IMR-90 (cell line): ENCODE measurements at regions not wholly inside any gene's neighbourhood (a gene's known extent, or its start where the extent isn't known, plus 50 kb on each side); places are given as distances from the start of the nearest gene placed in this dataset.

Experiments used
- ATAC-seq: fragments of 200-7000 bp; cut with Tn5 transposase; 2 replicates; pipeline ENCODE4 v1.9.1; 2020; ENCODE audit warnings: low read depth, mild to moderate bottlenecking, moderate library complexity
- BruUV-seq: library from RNA; stranded (reverse); fragments of 400-500 nt; replicated peaks from 2 replicates; lab custom pipeline; 2021; lab: Mats Ljungman, UMichigan
- CTCF ChIA-PET: fragments of 300-600 bp; formaldehyde crosslinking; extraction: SDS; loops from one replicate; lab custom pipeline; 2021; ENCODE audit warnings: antibody characterized with exemption; lab: Yijun Ruan, JAX
- POLR2A ChIA-PET: fragments of 300-600 bp; sonication (Branson Sonifier 250); formaldehyde crosslinking; loops from one replicate; lab custom pipeline; 2022; ENCODE audit warnings: antibody characterized with exemption; ENCODE audit not compliant: unreplicated experiment; lab: Charles Lee
- DNase-seq: peaks from one replicate; pipeline ENCODE4 v3.0.0; 2013
- H2AFZ ChIP-seq: replicated peaks from 2 replicates; pipeline ENCODE3; 2013; ENCODE audit warnings: low read length, mild to moderate bottlenecking; ENCODE audit not compliant: poor library complexity
- H2AK5ac ChIP-seq: 2 replicates; pipeline ENCODE4 v1.6.1; 2013; ENCODE audit warnings: low read depth, low read length, inconsistent platforms
- H2AK9ac ChIP-seq: replicated peaks from 2 replicates; pipeline ENCODE3; 2013; ENCODE audit warnings: mild to moderate bottlenecking, low read depth, low read length, moderate library complexity; ENCODE audit not compliant: poor library complexity
- H2BK120ac ChIP-seq: 2 replicates; pipeline ENCODE4 v1.6.1; 2013; ENCODE audit warnings: low read depth, low read length, inconsistent platforms
- H2BK15ac ChIP-seq: 3 replicates; pipeline ENCODE4 v1.6.1; 2013; ENCODE audit warnings: low read depth, low read length, inconsistent platforms
- H2BK20ac ChIP-seq: 2 replicates; pipeline ENCODE4 v1.6.1; 2013; ENCODE audit warnings: low read depth, mild to moderate bottlenecking, inconsistent platforms, low read length, moderate library complexity
- H2BK5ac ChIP-seq: 2 replicates; pipeline ENCODE4 v1.6.1; 2013; ENCODE audit warnings: mild to moderate bottlenecking, low read depth, low read length, inconsistent platforms; ENCODE audit not compliant: poor library complexity, severe bottlenecking
- H3K14ac ChIP-seq: replicated peaks from 2 replicates; pipeline ENCODE4 v1.6.1; 2013; ENCODE audit warnings: low read depth, low read length, inconsistent platforms
- H3K18ac ChIP-seq: 2 replicates; pipeline ENCODE4 v1.6.1; 2013; ENCODE audit warnings: low read depth, low read length, control low read depth
- H3K23ac ChIP-seq: 2 replicates; pipeline ENCODE4 v1.6.1; 2013; ENCODE audit warnings: low read depth, low read length, inconsistent platforms
- H3K27ac ChIP-seq: 2 replicates; pipeline ENCODE4 v1.5.1; 2013; ENCODE audit warnings: mild to moderate bottlenecking, control low read depth, low read length; ENCODE audit not compliant: insufficient read depth
- H3K27me3 ChIP-seq: 2 replicates; pipeline ENCODE4 v1.6.1; 2013; ENCODE audit warnings: low read length; ENCODE audit not compliant: control insufficient read depth, insufficient read depth
- H3K36me3 ChIP-seq: 2 replicates; pipeline ENCODE4 v1.6.1; 2013; ENCODE audit warnings: low read length, mixed read lengths; ENCODE audit not compliant: control insufficient read depth, insufficient read depth
- H3K4ac ChIP-seq: 2 replicates; pipeline ENCODE4 v1.6.1; 2013; ENCODE audit warnings: low read depth, low read length, inconsistent platforms
- H3K4me1 ChIP-seq: 2 replicates; pipeline ENCODE4 v1.6.1; 2013; ENCODE audit warnings: low read length, mixed read lengths; ENCODE audit not compliant: control insufficient read depth, insufficient read depth
- H3K4me2 ChIP-seq: 2 replicates; pipeline ENCODE4 v1.6.1; 2013; ENCODE audit warnings: low read depth, mild to moderate bottlenecking, control low read depth, low read length, moderate library complexity
- H3K4me3 ChIP-seq: 2 replicates; pipeline ENCODE4 v1.5.1; 2013; ENCODE audit warnings: low read depth, mild to moderate bottlenecking, control low read depth, low read length, moderate library complexity; ENCODE audit not compliant: insufficient read depth
- H3K56ac ChIP-seq: 2 replicates; pipeline ENCODE4 v1.6.1; 2013; ENCODE audit warnings: low read length, inconsistent platforms; ENCODE audit not compliant: insufficient read depth; ENCODE audit errors: extremely low read depth
- H3K79me1 ChIP-seq, 2 experiments: 2 replicates each; pipeline ENCODE4 v1.6.1; 2013; ENCODE audit warnings: low read length in 2 of 2, inconsistent platforms in 1 of 2, low read depth in 1 of 2
- H3K9ac ChIP-seq: 2 replicates; pipeline ENCODE4 v1.6.1; 2013; ENCODE audit warnings: low read depth, low read length, control low read depth
- H3K9me1 ChIP-seq: 2 replicates; pipeline ENCODE4 v1.6.1; 2013; ENCODE audit warnings: low read length, inconsistent platforms; ENCODE audit not compliant: insufficient read depth
- H3K9me3 ChIP-seq: 2 replicates; pipeline ENCODE4 v1.6.1; 2013; ENCODE audit warnings: low read length; ENCODE audit not compliant: control insufficient read depth, insufficient read depth
- H4K20me1 ChIP-seq: 2 replicates; pipeline ENCODE4 v1.6.1; 2013; ENCODE audit warnings: low read length, inconsistent platforms; ENCODE audit not compliant: insufficient read depth
- H4K5ac ChIP-seq: 2 replicates; pipeline ENCODE4 v1.6.1; 2013; ENCODE audit warnings: mild to moderate bottlenecking, low read depth, low read length, control low read depth
- H4K8ac ChIP-seq, 2 experiments: 2 replicates each; pipeline ENCODE4 v1.6.1; 2013; ENCODE audit warnings: low read depth in 2 of 2, low read length in 2 of 2, control low read depth in 1 of 2, inconsistent platforms in 1 of 2
- H4K91ac ChIP-seq: 2 replicates; pipeline ENCODE4 v1.6.1; 2013; ENCODE audit warnings: low read depth, low read length, inconsistent platforms; ENCODE audit not compliant: insufficient read depth
- BHLHE40 ChIP-seq: fragments of 150-350 bp; IDR thresholded peaks from 2 replicates; pipeline ENCODE4 v1.6.1; 2016; ENCODE audit warnings: mild to moderate bottlenecking, low read depth, low read length
- CEBPB ChIP-seq: IDR thresholded peaks from 2 replicates; pipeline ENCODE4 v1.6.1; 2012; ENCODE audit warnings: low read depth, low read length, improper control_type of control experiment
- CTCF ChIP-seq: conservative IDR thresholded peaks from 2 replicates; pipeline ENCODE4 v1.5.1; 2012; ENCODE audit warnings: mild to moderate bottlenecking, low read depth, low read length, improper control_type of control experiment
- FOS ChIP-seq: fragments of 150-350 bp; IDR thresholded peaks from 2 replicates; pipeline ENCODE4 v1.6.1; 2016; ENCODE audit warnings: low read depth, low read length
- MAZ ChIP-seq: IDR thresholded peaks from 2 replicates; pipeline ENCODE4 v1.6.1; 2012; ENCODE audit warnings: low read depth, mild to moderate bottlenecking, low read length, improper control_type of control experiment, moderate library complexity, borderline replicate concordance
- NFE2L2 ChIP-seq: fragments of 150-350 bp; IDR thresholded peaks from 2 replicates; pipeline ENCODE4 v1.6.1; 2016; ENCODE audit warnings: low read depth, mild to moderate bottlenecking, low read length
- POLR2A ChIP-seq: IDR thresholded peaks from 2 replicates; pipeline ENCODE4 v1.6.1; 2012; ENCODE audit warnings: mild to moderate bottlenecking, low read depth, low read length
- RAD21 ChIP-seq: IDR thresholded peaks from 2 replicates; pipeline ENCODE4 v1.6.1; 2012; ENCODE audit warnings: low read length, improper control_type of control experiment
- RFX5 ChIP-seq: IDR thresholded peaks from 2 replicates; pipeline ENCODE4 v1.8.0; 2012; ENCODE audit warnings: low read depth, mild to moderate bottlenecking, low read length, moderate library complexity
- USF2 ChIP-seq: fragments of 150-350 bp; IDR thresholded peaks from 2 replicates; pipeline ENCODE4 v1.6.1; 2017; ENCODE audit warnings: mild to moderate bottlenecking, antibody characterized with exemption, low read length, low read depth
- WGBS, 2 experiments: methylation state at CpG; one replicate each; pipeline versions ENCODE4 v1.1.5 to v1.1.7; 2013; ENCODE audit warnings: missing lambda C conversion rate in 2 of 2; ENCODE audit not compliant: insufficient read length in 1 of 2; ENCODE audit errors: extremely low coverage in 2 of 2; 5-methylcytosine and 5-hydroxymethylcytosine counted together
- dilution Hi-C: fragments of 300-500 bp; cut with HindIII; formaldehyde crosslinking; loops from one replicate; pipeline ENCODE4 v1.14.3; 2018; ENCODE audit warnings: low sequenced_read_pairs; ENCODE audit not compliant: unreplicated experiment
- in situ Hi-C: fragments of 300-500 bp; cut with MboI; formaldehyde crosslinking; loops from 3 replicates; pipeline ENCODE4 v1.14.3; 2019; ENCODE audit warnings: low sequenced_read_pairs, inconsistent platforms, mixed read lengths
- intact Hi-C: fragments of 100-400 bp; cut with micrococcal nuclease; formaldehyde crosslinking; loops from 2 replicates; pipeline ENCODE4 v1.10.0; 2022
- TF ChIP-seq, protein P1 (sequence below): fragments of 150-350 bp; IDR thresholded peaks from 2 replicates; pipeline ENCODE4 v1.6.1; 2016; ENCODE audit warnings: low read depth, mild to moderate bottlenecking, low read length, moderate library complexity, borderline replicate concordance

- H4K91ac ChIP-seq: no peak overlapping the region
- no peak overlapping the region for H3K4ac ChIP-seq
- no peak overlapping the region for H3K23ac ChIP-seq
- H4K8ac ChIP-seq: no peak overlapping the region
- H3K56ac ChIP-seq: no peak overlapping the region
- no peaks in the 10 kb centered on the region for H4K20me1 ChIP-seq
- H2AK9ac ChIP-seq: no peak overlapping the region
- no peaks in the 10 kb centered on the region for H3K4me1 ChIP-seq
- DNase-seq (no peak), ATAC-seq (no peak)
- intact Hi-C loops: no loop called here
- H3K18ac ChIP-seq: no peak overlapping the region
- H3K9me3 ChIP-seq: no peaks in the 10 kb centered on the region
- H3K4me3 ChIP-seq: no peak overlapping the region
- H3K36me3 ChIP-seq: no peaks in the 10 kb centered on the region
- no peak overlapping the region for H3K4me2 ChIP-seq
- no peak overlapping the region for H4K5ac ChIP-seq
- H2BK5ac ChIP-seq: no peak overlapping the region
- CTCF ChIA-PET: no interaction called here
- no peak overlapping the region for H3K9ac ChIP-seq
- H3K79me1 ChIP-seq: no peaks in the 10 kb centered on the region
- H2BK15ac ChIP-seq: no peak overlapping the region
- no peak overlapping the region for H2BK20ac ChIP-seq
- POLR2A ChIA-PET: no interaction called here
- no peak overlapping the region for H3K14ac ChIP-seq
- TF ChIP-seq BHLHE40 (no peak), MAZ (no peak), NFE2L2 (no peak), CEBPB (no peak), RAD21 (no peak), FOS (no peak), USF2 (no peak), CTCF (no peak), POLR2A (no peak), RFX5 (no peak)
- TF ChIP-seq, protein P1, sequence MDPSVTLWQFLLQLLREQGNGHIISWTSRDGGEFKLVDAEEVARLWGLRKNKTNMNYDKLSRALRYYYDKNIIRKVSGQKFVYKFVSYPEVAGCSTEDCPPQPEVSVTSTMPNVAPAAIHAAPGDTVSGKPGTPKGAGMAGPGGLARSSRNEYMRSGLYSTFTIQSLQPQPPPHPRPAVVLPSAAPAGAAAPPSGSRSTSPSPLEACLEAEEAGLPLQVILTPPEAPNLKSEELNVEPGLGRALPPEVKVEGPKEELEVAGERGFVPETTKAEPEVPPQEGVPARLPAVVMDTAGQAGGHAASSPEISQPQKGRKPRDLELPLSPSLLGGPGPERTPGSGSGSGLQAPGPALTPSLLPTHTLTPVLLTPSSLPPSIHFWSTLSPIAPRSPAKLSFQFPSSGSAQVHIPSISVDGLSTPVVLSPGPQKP: no peak
- WGBS, 2 experiments: no CpG with 5 or more reads among the region's 4 CpGs
- dilution Hi-C loops: no loop called here
- no peaks in the 10 kb centered on the region for H3K27me3 ChIP-seq
- no TSS peak for BruUV-seq
- H3K9me1 ChIP-seq: no peaks in the 10 kb centered on the region
- in situ Hi-C loops: no loop called here
- no peak overlapping the region for H2AK5ac ChIP-seq
- H3K27ac ChIP-seq: no peak overlapping the region
- no peak overlapping the region for H2AFZ ChIP-seq
- H2BK120ac ChIP-seq: no peak overlapping the region
These were observed 319.9 kb downstream of the TSN start for GRCh38 chr2:122075381-122075780.
